GM19455 (cell line): ENCODE measurements at regions not wholly inside any gene's neighbourhood (a gene's known extent, or its start where the extent isn't known, plus 50 kb on each side); places are given as distances from the start of the nearest gene placed in this dataset.

ENCODE experiments used
- ATAC-seq: cut with Tn5 transposase; IDR thresholded peaks from one replicate; pipeline ENCODE4 v1.9.1; 2021; ENCODE audit not compliant: unreplicated experiment

DNA sequence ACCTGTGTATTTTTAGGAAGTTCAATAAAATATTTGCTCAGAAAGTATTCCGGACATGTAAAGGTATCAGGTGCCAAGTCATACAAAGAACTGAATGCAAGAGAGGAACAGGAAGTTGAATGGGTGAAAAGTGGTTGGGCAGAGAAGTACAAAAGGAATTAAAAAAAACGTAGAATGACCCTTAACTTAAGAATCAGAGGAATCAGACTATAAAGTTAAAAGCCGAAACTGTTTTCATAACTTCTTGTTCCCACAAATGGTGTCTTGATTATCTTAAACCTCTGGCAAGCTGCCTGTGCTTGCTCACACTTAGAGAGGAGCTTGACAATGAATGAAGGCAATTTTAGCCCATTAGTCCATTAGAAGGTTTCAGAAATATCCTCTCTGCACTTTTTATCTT lies 81.6 kb upstream of the HHIP start:
- ATAC-seq: no peak

DNA sequence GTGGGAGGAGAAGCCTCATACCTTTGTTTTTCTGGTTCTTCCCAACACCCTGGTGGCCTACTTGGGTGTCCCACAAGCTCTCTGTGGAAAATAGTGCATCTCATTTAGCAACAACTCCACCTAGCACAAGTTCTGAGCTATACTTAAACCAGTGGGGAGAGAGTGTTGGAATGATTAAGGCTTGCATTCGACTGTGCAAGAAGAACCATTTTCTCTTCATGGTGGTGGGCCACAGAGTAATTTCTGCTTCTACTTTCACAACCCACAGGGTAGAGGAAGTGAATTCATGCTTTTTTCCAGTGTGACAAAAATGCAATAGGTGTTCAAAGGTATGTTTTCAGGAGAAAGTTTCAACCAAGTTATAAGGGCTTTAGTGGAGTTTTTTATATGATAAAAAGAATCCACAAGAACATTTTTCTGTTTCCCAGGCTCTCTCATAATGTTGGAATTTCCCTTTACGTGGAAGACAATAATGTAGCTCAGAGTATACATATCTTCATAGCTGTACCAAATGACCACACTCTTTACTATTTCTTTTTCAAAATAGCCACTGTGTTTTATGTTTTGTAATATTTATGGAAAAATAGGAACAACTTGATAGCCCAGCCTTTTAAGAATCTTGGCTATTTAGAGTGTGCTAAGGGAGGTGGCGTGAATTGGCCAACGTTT lies 80.3 kb upstream of the HHIP start:
- ATAC-seq: no peak

DNA sequence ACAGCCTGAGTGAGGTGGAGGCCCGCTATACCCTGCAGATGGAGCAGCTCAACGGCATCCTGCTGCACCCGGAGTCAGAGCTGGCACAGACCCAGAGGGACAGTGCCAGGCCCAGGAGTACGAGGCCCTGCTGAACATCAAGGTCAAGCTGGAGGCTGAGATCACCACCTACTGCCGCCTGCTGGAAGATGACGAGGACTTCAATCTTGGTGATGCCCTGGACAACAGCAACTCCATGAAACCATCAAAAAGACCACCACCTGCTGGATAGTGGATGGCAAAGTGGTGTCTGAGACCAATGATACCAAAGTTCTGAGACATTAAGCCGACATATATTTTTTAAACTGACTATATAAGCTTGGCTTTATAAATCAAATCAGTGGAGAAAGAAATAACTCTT lies 73.3 kb upstream of the HHIP start:
- ATAC-seq: no peak

DNA sequence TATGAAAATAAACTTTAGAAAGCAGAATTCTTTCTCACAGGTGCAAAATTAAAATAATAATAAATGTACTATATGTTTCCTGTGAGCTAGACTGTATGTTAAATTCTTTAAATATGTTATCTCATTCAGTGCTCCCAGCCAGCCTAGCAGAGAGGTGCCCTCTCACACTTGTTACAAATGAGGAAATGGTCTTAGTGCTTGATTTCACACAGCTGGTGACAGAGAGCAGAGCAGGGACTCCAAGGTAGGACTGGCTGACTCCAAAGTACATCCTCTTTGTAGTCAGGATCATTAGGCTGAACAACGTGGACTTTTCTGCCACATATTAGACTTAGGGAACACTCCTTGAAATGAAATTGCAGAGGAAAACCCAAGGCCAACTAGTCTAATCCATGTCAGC lies 72.0 kb upstream of the HHIP start:
- no peak for ATAC-seq

DNA sequence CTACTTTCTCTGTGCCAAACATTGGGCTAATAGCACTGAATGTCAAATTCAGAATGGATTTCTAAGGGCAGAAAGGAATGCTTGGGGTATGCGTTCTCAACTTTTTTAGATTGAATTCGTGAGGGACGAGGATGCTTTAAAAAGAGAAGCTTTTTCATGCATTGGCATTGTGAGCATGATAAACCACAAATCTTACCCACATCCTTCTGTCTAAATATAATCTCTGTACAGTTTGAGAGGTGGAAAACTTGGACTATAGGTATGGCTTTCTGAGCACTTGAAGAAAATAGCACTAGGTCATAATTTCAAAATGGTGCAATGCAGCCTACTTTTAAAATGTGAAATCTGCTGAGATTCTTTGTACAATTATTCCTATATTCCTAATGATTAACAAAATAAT lies 71.4 kb upstream of the HHIP start:
- ATAC-seq: no peak

DNA sequence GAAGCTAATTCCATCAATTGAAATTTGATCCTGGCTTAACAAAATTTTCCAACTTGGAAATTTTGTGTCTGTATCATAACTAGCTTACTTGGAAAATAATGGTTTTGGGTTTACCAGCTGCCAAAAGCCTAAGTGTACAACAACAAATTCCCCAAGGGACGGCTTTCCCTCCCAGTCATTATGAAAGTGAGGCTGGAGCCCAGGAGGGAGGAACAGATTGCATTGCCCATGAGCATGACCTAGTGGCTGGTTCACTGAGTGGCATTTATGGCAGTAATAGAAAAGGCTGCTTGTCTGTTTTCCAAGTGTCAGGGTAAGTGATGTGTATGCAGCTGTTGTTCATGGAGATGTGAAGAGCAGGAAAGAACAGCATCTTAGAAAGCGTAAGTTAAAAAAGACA lies 70.8 kb upstream of the HHIP start:
- no peak for ATAC-seq

DNA sequence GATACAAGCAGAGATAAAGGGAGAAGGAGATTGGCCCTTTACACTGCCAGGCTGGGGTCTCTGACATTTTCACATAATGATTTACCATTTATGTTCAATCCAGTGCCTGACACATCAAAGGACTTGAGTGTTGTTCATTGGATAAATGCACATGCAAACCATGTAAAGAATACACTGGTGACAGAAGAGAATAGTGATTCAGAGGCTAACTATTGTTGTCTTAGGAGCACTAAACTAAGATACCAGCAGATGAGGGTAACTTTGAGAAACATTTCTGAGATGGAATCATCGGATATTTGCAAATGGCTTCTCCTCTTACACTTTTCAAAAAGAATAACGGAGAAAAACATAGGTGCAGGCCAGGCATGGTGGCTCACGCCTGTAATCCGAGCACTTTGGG lies 67.3 kb upstream of the HHIP start:
- ATAC-seq: no peak

DNA sequence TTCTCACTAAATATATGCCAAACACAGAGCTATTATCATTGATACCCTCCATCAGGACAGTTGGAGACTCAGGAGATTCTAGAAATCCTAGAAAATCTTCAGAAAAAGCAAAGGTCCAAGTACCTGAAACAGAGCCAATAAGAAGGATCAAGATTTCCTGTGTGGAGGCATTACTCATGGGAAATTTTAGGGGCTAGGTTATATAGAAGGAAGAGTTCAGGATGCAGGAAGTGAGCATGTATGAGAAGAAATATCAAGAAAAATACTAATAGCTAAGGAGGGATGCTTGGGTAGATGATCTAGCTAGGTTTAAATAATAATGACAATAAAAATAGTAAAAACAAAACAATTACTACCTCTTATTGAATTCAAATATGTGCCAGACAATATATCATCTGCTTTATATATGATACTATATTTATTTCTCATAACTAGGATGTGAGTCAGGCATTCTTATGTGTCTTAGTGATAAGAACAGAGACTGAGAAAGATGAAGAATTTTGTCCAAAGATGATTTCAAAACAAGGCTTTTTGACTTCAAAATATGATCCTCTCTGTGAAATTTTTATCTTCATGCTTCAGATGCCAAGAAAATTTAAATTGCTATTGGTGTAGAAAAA lies 66.4 kb upstream of the HHIP start:
- ATAC-seq: no peak

DNA sequence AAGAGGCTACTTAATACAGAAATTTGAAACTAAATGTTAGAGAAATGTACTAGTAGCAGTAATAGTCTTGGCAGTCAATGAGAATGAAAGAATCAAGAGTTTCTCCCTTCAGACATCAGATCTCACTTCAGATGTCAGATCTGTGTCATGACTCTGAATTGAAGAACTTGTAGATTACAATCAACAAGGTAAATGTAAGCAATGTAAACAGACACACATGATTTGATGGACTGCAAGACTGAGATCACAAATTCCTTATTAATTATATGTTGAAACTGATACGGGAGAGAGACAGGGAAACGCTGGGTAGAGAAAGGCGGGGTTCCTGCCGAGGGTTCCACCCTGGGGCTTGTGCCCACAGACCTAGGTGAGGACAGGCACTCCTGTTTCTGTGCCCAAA lies 65.5 kb upstream of the HHIP start:
- ATAC-seq: no peak

DNA sequence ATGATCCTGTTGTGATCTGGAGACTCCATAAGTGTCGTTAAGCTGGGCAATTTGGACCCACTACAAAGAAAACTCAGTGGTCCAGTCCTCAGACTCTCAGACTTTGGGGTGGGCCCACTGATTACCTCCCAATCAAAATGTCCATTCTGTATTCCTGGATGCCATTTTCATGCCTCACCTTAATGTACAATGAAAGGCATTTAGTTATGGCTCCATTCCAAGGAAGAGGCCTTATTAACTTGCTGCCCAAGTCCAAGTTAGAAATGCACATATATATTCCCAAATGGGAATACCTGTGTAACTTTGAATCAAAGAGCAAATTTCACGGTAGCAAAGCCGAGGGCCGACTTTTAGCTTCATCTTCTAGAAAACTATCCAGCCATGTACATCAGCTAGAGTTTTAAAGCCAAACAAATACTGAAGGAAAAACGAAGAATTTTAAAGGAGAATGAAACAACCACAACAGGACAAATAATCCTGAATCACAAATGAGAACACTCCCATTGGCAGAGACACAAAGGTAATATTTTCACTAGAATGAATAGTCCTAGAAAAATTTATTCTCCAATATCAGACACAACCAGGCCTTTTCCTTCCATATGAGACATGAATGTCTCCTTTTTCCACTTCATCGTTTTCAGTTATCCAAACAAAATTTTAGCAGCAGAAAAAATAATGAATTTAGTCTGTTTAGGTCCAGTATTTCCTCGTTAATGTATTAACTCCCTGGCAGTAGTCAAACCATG lies 63.7 kb upstream of the HHIP start:
- ATAC-seq: no peak

DNA sequence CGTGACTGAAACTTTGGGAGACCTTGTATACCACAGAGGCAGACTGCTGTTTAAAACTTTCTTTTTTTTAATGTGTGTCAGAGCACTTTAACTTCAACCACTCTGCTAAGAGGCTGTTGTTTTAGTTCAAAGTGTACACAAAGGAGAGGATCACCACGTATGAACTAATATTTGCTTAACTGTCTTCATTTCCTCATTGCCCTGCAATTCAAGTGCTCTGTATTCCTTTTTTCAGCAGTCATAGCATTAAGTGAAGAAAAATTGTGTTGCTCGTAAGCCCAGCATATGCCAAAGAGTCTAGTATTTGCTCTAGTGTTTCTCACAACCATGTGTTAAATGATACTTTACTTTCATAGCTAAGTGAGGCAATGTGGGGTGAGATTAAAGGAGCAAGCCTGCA lies 63.0 kb upstream of the HHIP start:
- ATAC-seq: no peak

DNA sequence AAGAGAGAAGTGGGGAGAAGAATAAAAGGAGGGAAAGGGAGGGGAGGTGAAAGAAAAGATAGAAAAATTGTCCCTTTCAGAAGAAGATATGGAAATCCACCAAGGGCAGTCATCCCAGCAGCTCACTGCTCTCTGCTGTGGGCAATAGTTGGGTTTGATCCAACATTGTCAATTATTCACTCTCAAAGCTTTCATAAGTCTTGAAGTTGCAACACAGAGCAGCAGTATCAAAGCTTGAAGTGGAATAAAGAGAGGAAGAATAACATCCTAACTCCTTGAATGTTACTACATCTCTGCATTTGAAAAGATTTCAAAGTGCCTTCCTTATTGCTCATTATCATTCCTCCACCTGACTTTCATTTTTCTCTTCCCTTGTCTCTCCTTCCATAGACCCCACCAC lies 62.3 kb upstream of the HHIP start:
- ATAC-seq: no peak

DNA sequence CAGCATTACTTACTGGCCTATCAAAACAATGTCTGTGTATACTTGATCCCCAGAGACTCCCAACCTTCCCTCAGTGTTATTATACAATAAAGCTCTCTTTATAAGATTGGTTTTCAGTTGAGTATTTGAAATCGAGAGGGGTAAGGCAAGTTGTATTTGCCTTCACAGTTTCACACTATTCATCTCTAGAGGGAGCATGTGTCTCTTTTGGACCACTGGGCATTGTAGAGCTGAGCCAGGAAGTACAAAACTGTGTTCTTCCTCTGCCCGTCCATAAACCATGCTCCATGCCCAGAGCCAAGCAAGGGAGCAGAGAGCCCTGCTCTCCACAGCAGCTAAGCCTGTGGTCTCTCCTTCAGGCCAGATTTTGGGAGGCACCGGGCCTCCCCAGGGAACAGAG lies 61.5 kb upstream of the HHIP start:
- no peak for ATAC-seq

DNA sequence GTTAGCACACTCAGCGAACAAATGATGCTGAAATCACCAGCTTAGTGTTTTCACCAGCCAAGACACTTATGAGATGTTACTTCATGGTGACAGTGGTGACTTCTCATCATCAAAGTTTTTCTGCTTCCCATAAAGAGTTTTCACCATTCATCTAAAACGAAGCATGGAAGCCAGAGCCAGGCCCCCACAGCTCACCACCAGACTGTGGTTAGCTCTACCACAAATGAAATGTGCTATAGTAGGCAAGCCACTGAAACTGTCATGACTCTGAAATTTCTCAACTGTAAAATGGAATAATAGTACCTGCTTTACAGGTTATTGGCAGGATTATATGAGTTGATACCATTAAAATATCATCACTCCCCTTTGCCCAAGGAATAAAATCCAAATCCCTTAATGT lies 56.4 kb upstream of the HHIP start:
- ATAC-seq: no peak

DNA sequence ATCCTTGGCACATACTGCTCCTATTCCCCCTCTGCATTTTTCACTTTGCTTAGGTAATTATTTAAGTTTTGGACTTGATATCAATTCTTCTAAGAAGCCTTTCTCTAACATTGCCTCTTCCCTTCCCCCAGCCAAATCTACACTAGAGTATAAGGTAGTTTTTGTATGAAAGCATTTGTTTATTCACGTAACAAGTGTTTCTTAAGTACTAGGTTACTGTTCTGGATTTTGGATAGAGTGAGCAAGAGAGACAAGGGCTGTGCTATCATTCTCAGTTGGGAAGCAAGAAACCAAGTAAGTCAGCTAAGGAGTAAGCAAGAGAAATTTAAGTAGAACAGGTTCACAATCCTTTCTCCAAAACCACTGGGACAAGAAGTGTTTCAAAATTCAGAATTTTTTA lies 55.9 kb upstream of the HHIP start:
- ATAC-seq: no peak

DNA sequence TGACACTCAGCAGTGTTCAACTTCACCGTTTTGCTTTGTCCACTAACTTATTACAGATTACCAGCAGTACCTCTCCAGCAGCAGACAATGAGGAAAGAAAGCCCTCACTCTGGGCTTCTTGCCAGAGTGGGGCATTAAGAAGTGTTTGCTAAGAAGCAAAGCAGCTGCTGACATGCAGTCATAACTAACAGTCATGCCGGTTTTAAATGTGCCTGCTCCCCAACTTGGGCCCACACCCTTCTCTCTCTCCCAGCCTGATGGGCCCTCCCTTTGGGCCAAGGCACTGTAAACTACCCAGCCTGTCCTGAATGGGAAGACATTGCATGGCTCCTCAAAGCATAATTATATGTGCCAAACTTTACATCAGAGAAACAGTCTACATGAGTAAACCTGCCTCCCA lies 54.6 kb upstream of the HHIP start:
- ATAC-seq: no peak

DNA sequence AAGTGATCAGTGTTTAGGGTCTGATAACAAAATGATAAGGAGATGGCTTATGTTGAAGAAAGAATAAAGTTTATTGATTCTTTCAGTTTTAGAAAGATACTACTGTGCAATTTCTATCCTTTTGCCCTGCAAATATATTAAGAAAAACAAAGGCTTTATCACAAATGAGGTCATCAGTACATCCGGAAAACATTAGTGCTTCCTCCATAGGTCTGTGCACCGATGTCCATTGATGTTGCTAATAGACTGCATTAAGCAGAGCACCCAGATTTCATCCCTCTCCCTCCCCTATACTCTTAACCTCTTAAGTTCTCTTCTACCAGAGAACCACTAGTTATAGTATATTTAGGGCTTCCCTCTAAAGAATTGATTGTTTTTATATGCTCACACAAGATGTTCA lies 53.7 kb upstream of the HHIP start:
- ATAC-seq: no peak

DNA sequence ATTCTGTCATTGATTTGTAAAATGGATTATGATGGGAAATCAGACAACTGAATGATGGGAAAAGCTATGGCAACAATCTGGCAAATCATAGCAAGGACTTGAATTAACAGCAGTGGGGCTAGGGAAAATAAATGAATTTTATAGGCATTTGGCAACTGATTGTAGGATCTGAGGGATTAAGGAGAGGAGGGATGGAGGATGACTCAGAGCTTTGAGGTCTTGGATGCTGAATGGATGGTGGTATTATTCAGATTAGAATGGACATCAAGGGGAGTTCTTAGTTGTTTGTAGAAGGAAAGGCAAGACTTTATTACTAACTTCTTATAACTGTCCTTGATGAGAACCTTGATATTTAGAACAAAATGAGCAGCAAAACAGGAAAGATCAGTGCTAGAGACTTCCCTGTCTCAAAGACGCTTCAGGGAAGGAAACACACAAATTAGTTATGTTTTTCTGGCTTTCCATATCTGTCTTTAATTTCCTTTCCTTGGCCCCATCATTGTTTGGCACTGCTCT lies 51.4 kb upstream of the HHIP start:
- no peak for ATAC-seq

DNA sequence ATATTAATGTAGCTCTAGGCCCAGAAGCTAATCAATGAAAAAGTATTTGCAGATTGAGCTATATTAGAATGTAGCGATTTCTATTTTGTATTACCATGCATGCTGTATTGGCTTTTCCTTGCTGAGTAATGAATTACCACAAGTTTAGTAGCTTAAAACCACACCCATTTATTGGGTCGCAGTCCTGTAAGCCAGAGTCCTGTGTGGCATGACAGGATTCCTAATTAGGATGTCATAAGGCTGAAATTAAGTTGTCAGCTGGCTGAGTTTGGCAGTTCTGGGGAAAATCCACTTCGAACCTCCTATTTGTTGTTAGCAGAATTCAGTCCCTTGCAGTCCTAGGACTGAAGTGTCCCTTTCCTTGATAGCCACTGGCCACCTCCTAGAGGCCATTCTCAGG lies 50.3 kb upstream of the HHIP start:
- no peak for ATAC-seq
